ENCODE measurements at regions not wholly inside any gene's neighbourhood (a gene's known extent, or its start where the extent isn't known, plus 50 kb on each side); places are given as distances from the start of the nearest gene placed in this dataset.
"Not testable (repeated sequence)": the region's sequence is repeated elsewhere in the genome, so short reads cannot be mapped to it uniquely, and the experiment has no call there.

- H3K27me3 ChIP-seq (ENCODE audit: control insufficient read depth, insufficient read depth): no peaks in the 10 kb centered on the region
- intact Hi-C loops (cut with DNase I): no loop called here
- no peak overlapping the region for H3K4me3 ChIP-seq (ENCODE audit: low read length)
- H3K4me1 ChIP-seq (ENCODE audit: control insufficient read depth, insufficient read depth, low read length): no peaks in the 10 kb centered on the region
- WGBS: 66% methylated on average over 5 of the region's 5 CpGs
- ATAC-seq (no peak), DNase-seq (no peak)
- H3K9me3 ChIP-seq (ENCODE audit: control insufficient read depth, low read length): no peaks in the 10 kb centered on the region
- H3K27ac ChIP-seq (ENCODE audit: low read length): no peak overlapping the region
Measured at GRCh38 chr3:147118611-147119010, 287.7 kb downstream of the ZIC4 start.

- intact Hi-C loops (cut with DNase I): no loop called here
- Histone ChIP-seq H3K27me3 (ENCODE audit: control insufficient read depth, insufficient read depth) (no peaks in the 10 kb centered on the region), H3K4me3 (ENCODE audit: low read length) (no peak overlapping the region), H3K9me3 (ENCODE audit: control insufficient read depth, low read length) (no peaks in the 10 kb centered on the region), H3K4me1 (ENCODE audit: control insufficient read depth, insufficient read depth, low read length) (no peaks in the 10 kb centered on the region), H3K27ac (ENCODE audit: low read length) (no peak overlapping the region)
- ATAC-seq (no peak), DNase-seq (no peak)
- 77% methylated on average over 4 of the region's 4 CpGs for WGBS
Measured at GRCh38 chr3:147117631-147118030, 288.7 kb downstream of the ZIC4 start.

- Histone ChIP-seq H3K4me1 (ENCODE audit: control insufficient read depth, insufficient read depth, low read length) (no peaks in the 10 kb centered on the region), H3K27ac (ENCODE audit: low read length) (no peak overlapping the region), H3K4me3 (ENCODE audit: low read length) (no peak overlapping the region), H3K9me3 (ENCODE audit: control insufficient read depth, low read length) (no peaks in the 10 kb centered on the region), H3K27me3 (ENCODE audit: control insufficient read depth, insufficient read depth) (no peaks in the 10 kb centered on the region)
- intact Hi-C loops (cut with DNase I): no loop called here
- ATAC-seq (no peak), DNase-seq (no peak)
- 70% methylated on average over 3 of the region's 3 CpGs for whole genome bisulfite sequencing
Measured at GRCh38 chr3:147113293-147114044, 292.9 kb downstream of the ZIC4 start.

- ATAC-seq (no peak), DNase-seq (no peak)
- H3K27me3 ChIP-seq (ENCODE audit: control insufficient read depth, insufficient read depth): no peaks in the 10 kb centered on the region
- H3K4me3 ChIP-seq (ENCODE audit: low read length): no peak overlapping the region
- no peak overlapping the region for H3K27ac ChIP-seq (ENCODE audit: low read length)
- no peaks in the 10 kb centered on the region for H3K4me1 ChIP-seq (ENCODE audit: control insufficient read depth, insufficient read depth, low read length)
- intact Hi-C loops (cut with DNase I): no loop called here
- 93% methylated on average over 3 of the region's 3 CpGs for WGBS
- no peaks in the 10 kb centered on the region for H3K9me3 ChIP-seq (ENCODE audit: control insufficient read depth, low read length)
Measured at GRCh38 chr3:147099076-147099475, 307.3 kb downstream of the ZIC4 start.

GRCh38 chr3:147090461-147090860 is 315.9 kb downstream of the ZIC4 start:
- H3K4me3 ChIP-seq (ENCODE audit: low read length): no peak overlapping the region
- no peaks in the 10 kb centered on the region for H3K4me1 ChIP-seq (ENCODE audit: control insufficient read depth, insufficient read depth, low read length)
- intact Hi-C loops (cut with DNase I): no loop called here
- ATAC-seq (no peak), DNase-seq (no peak)
- no peaks in the 10 kb centered on the region for H3K27me3 ChIP-seq (ENCODE audit: control insufficient read depth, insufficient read depth)
- 53% methylated on average over 2 of the region's 2 CpGs for WGBS
- H3K27ac ChIP-seq (ENCODE audit: low read length): no peak overlapping the region
- H3K9me3 ChIP-seq (ENCODE audit: control insufficient read depth, low read length): no peaks in the 10 kb centered on the region

- no peaks in the 10 kb centered on the region for H3K4me1 ChIP-seq (ENCODE audit: control insufficient read depth, insufficient read depth, low read length)
- intact Hi-C loops (cut with DNase I): no loop called here
- H3K9me3 ChIP-seq (ENCODE audit: control insufficient read depth, low read length): no peaks in the 10 kb centered on the region
- H3K27ac ChIP-seq (ENCODE audit: low read length): no peak overlapping the region
- peak in 1 of 3 donors; percentile 22 for DNase-seq
- WGBS: 78% methylated on average over 5 of the region's 5 CpGs
- no peak for ATAC-seq
- no peaks in the 10 kb centered on the region for H3K27me3 ChIP-seq (ENCODE audit: control insufficient read depth, insufficient read depth)
- no peak overlapping the region for H3K4me3 ChIP-seq (ENCODE audit: low read length)
Measured at GRCh38 chr3:147089286-147089685, 317.1 kb downstream of the ZIC4 start.

- WGBS: 76% methylated on average over 6 of the region's 6 CpGs
- H3K27me3 ChIP-seq (ENCODE audit: control insufficient read depth, insufficient read depth); ATAC-seq; H3K4me3 ChIP-seq (ENCODE audit: low read length); H3K27ac ChIP-seq (ENCODE audit: low read length); DNase-seq; H3K4me1 ChIP-seq (ENCODE audit: control insufficient read depth, insufficient read depth, low read length); H3K9me3 ChIP-seq (ENCODE audit: control insufficient read depth, low read length); intact Hi-C loops (cut with DNase I): not testable (repeated sequence)
Measured at GRCh38 chr3:147059500-147059899, 346.8 kb downstream of the ZIC4 start.

- DNase-seq (no peak), ATAC-seq (no peak)
- Histone ChIP-seq H3K9me3 (ENCODE audit: control insufficient read depth, low read length) (no peaks in the 10 kb centered on the region), H3K4me3 (ENCODE audit: low read length) (no peak overlapping the region), H3K27ac (ENCODE audit: low read length) (no peak overlapping the region), H3K27me3 (ENCODE audit: control insufficient read depth, insufficient read depth) (no peaks in the 10 kb centered on the region), H3K4me1 (ENCODE audit: control insufficient read depth, insufficient read depth, low read length) (no peaks in the 10 kb centered on the region)
- intact Hi-C loops (cut with DNase I): no loop called here
- 81% methylated on average over 9 of the region's 9 CpGs for WGBS
Measured at GRCh38 chr3:147049821-147050220, 356.5 kb downstream of the ZIC4 start.

- H3K27me3 ChIP-seq (ENCODE audit: control insufficient read depth, insufficient read depth): no peaks in the 10 kb centered on the region
- WGBS: 90% methylated on average over 3 of the region's 3 CpGs
- H3K4me1 ChIP-seq (ENCODE audit: control insufficient read depth, insufficient read depth, low read length): no peaks in the 10 kb centered on the region
- DNase-seq (no peak), ATAC-seq (no peak)
- no peak overlapping the region for H3K27ac ChIP-seq (ENCODE audit: low read length)
- H3K4me3 ChIP-seq (ENCODE audit: low read length): no peak overlapping the region
- no peaks in the 10 kb centered on the region for H3K9me3 ChIP-seq (ENCODE audit: control insufficient read depth, low read length)
- intact Hi-C loops (cut with DNase I): no loop called here
Measured at GRCh38 chr3:147049305-147049704, 357.0 kb downstream of the ZIC4 start.

- H3K4me1 ChIP-seq (ENCODE audit: control insufficient read depth, insufficient read depth, low read length): no peaks in the 10 kb centered on the region
- H3K27me3 ChIP-seq (ENCODE audit: control insufficient read depth, insufficient read depth): no peaks in the 10 kb centered on the region
- WGBS: 93% methylated on average over 1 of the region's 1 CpG
- ATAC-seq: no peak
- DNase-seq: no peak
- intact Hi-C loops (cut with DNase I): no loop called here
- no peak overlapping the region for H3K27ac ChIP-seq (ENCODE audit: low read length)
- H3K4me3 ChIP-seq (ENCODE audit: low read length): no peak overlapping the region
- H3K9me3 ChIP-seq (ENCODE audit: control insufficient read depth, low read length): no peaks in the 10 kb centered on the region
Measured at GRCh38 chr3:147046916-147047315, 359.4 kb downstream of the ZIC4 start.

GRCh38 chr3:147038481-147038880 is 367.9 kb downstream of the ZIC4 start:
- no peaks in the 10 kb centered on the region for H3K9me3 ChIP-seq (ENCODE audit: control insufficient read depth, low read length)
- no peak overlapping the region for H3K27ac ChIP-seq (ENCODE audit: low read length)
- H3K4me1 ChIP-seq (ENCODE audit: control insufficient read depth, insufficient read depth, low read length): no peaks in the 10 kb centered on the region
- DNase-seq: no peak
- WGBS: 81% methylated on average over 1 of the region's 1 CpG
- H3K4me3 ChIP-seq (ENCODE audit: low read length): no peak overlapping the region
- no peak for ATAC-seq
- H3K27me3 ChIP-seq (ENCODE audit: control insufficient read depth, insufficient read depth): no peaks in the 10 kb centered on the region
- intact Hi-C loops (cut with DNase I): no loop called here

GRCh38 chr3:147034359-147034758 is 372.0 kb downstream of the ZIC4 start:
- no peak overlapping the region for H3K27ac ChIP-seq (ENCODE audit: low read length)
- no peaks in the 10 kb centered on the region for H3K9me3 ChIP-seq (ENCODE audit: control insufficient read depth, low read length)
- no peak for DNase-seq
- 82% methylated on average over 3 of the region's 3 CpGs for WGBS
- no peaks in the 10 kb centered on the region for H3K4me1 ChIP-seq (ENCODE audit: control insufficient read depth, insufficient read depth, low read length)
- intact Hi-C loops (cut with DNase I): no loop called here
- ATAC-seq: no peak
- no peak overlapping the region for H3K4me3 ChIP-seq (ENCODE audit: low read length)
- no peaks in the 10 kb centered on the region for H3K27me3 ChIP-seq (ENCODE audit: control insufficient read depth, insufficient read depth)
